ENCODE measurements at regions not wholly inside any gene's neighbourhood (a gene's known extent, or its start where the extent isn't known, plus 50 kb on each side); places are given as distances from the start of the nearest gene placed in this dataset.
A peak's percentile ranks its signal among the peaks of the same experiment; 100 is the strongest.

GRCh38 chr20:22861990-22862389 lies 173.1 kb upstream of the SSTR4 start:
- DNase-seq: no peak

GRCh38 chr20:22862671-22863230 lies 172.4 kb upstream of the SSTR4 start:
- DNase-seq: no peak

DNA sequence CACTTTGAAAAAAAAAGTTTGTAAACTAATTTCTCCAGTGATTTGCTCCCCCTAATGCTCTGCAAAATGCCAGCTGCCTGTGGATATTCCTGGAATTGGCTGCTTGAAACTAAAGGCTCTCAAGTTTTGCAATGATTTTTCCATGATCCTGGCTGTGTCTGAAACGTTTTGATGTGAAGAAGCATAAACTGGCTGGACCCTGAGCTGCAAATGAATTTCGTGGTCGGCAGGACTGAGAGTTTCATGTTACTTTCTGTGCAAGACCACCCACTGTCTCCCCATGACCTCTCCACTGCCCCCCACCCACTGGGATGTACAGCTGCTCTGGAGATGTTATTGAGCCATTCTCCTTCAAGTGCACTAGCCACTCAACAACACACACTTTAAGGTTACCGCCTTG lies 171.3 kb upstream of the SSTR4 start:
- DNase-seq: no peak

- no peak for DNase-seq
Observed at GRCh38 chr20:22866812-22867341, 168.2 kb upstream of the SSTR4 start.

GRCh38 chr20:22878166-22878565 lies 156.9 kb upstream of the SSTR4 start:
- DNase-seq: no peak

GRCh38 chr20:22880277-22880676 lies 154.8 kb upstream of the SSTR4 start:
- no peak for DNase-seq

DNA sequence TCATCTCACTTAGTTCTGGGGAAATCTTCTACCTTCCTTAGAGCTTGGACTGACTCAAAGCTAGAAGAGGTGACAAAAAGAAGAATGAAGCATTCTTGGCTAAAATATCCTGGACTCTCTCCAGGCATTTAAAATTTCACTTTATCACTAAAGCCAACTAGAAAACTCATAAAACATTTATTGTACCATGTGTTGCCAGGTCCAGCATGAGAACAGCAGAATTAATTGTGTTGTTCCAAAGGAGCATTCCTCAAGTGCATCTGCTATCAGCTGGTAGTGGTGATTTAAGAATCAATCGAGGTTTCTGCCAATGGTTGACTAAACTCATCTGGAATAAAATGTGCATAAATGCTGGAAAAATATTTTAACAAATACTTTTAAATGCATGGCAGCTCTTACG lies 147.3 kb upstream of the SSTR4 start:
- no peak for DNase-seq

- peak in 1 of 14 donors; percentile 79 for DNase-seq
Observed at GRCh38 chr20:22890594-22891300, 144.4 kb upstream of the SSTR4 start.

DNA sequence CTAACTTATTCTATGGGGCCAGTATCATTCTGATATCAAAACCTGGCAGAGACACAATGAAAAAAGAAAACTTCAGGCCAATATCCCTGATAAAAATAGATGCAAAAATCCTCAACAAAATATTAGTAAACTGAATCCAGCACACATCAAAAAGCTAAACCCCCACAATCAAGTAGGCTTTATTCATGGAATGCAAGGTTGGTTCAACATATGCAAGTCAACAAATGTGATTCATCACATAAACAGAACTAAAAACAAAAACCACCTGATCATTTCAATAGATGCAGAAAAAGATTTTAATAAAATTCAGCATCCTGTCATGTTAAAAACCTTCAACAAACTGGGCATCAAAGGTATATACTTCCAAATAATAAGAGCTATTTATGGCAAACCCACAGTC lies 133.9 kb upstream of the SSTR4 start:
- no peak for DNase-seq

DNA sequence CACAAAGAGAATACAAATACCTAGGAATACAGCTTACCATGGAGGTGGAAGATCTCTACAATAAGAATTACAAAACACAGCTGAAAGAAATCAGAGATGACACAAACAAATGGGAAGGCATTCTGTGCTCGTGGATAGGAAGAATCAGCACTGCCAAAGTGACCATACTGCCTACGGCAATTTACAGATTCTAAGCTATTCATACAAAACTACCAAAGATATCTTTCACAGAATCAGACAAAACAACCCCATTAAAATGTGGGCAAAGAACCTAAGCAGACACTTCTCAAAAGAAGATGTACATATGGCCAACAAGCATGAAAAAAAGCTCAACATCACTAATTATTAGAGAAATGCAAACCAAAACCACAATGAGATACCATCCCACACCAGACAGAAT lies 133.2 kb upstream of the SSTR4 start:
- DNase-seq: no peak

GRCh38 chr20:22904386-22904785 lies 130.7 kb upstream of the SSTR4 start:
- DNase-seq: no peak

DNA sequence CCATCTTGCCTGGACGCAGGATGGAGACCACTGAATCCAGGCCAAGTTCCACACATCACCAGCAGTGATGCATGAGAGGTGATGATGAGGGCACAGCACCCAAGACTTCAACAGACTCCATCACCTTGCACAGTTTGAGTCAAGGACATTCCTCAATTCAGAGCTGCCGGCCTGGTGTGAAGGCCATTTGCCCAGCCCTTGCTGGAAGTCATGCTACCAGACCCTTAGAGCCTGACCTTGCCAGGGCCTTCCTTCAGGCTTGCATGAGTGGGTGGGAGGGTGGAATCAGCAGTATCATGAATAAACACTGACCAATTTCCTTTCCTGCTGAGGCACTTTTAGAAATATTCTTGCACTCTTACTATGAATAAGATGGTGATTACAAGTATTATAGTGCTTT lies 130.2 kb upstream of the SSTR4 start:
- no peak for DNase-seq

DNA sequence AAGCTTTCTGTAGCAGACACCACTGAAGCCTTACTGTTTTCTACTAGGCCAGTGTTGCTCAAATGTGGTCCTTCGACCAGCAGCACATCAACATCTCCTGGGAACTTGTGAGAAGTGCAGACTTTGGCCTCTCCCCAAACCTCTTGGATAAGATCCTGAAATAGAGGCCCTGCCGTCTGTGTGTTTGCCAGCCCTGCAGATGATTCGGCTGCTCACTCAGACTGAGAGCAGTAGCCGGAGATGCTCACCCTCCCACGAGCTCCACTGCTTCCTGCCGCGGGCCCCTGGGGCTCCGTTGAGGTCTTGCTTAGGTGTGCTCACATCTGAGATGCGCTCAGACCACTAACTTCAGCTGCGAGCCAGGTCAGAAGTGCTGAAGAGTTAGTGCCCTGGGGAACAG lies 129.5 kb upstream of the SSTR4 start:
- peak in 2 of 14 donors; percentile 4 to 8 for DNase-seq

GRCh38 chr20:22908437-22908836 lies 126.7 kb upstream of the SSTR4 start:
- DNase-seq: no peak

DNA sequence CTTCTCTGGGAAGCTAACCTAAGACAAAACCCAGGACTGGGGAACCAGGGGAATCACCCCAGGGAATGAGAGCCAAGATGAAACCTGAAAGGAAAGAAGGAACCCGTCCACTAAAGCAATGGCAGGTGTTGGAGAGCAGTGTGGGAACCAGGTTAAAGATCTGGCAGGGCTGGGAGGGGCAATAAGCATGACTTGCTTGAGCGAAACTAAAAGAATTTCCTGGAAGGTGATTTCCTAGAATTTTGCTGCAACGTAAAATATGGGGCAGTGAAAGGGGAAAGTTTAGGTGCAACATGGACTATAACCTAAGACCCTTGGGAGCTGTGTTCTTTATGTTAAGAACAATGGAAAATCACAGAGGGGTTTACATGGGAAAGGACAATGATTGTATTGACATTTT lies 126.2 kb upstream of the SSTR4 start:
- no peak for DNase-seq

DNA sequence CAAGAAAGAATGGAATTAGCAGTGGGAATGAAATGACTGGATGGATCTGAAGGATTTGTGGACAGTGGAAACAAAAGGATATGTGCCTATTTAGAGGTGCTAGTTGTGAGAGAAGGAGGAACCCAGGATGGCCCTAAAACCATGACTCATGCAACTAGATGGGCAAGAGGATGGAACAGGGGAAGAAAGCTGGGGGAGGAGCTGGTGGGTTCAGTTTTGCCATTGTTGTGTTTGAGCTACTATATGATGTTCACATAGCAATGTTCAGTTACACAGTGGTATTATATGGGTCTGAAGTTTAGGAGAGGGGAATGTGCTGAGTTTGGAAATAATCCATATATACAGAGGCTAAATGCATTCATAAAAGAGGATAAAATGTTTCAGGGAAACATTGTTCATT lies 125.7 kb upstream of the SSTR4 start:
- no peak for DNase-seq

DNA sequence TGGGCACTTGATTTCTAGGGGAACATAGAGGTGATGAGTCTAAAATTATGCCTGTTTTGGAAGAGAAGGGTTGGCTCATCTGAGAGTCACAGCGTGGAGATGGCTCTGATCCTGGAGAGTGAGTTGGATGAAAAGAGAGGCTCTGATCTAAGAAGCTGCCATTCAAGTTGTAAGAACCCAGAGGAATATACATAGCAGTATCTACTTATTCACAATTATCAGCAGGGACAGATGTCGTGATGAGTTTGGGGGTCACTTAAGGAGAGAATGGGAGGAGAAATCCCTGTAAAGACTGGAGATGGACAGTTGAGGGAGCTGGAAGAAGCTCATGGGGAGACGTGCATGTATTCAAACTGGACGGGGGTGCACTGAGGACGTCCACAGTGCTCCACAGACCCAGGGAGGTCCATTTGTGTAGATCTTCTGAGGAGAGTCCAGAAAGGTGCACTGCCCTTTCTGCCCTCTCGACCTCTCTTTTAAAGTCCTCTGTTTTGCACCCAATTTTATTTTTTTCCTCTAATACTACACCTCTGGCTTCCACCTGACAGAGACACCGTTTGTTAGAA lies 124.7 kb upstream of the SSTR4 start:
- DNase-seq: no peak

DNA sequence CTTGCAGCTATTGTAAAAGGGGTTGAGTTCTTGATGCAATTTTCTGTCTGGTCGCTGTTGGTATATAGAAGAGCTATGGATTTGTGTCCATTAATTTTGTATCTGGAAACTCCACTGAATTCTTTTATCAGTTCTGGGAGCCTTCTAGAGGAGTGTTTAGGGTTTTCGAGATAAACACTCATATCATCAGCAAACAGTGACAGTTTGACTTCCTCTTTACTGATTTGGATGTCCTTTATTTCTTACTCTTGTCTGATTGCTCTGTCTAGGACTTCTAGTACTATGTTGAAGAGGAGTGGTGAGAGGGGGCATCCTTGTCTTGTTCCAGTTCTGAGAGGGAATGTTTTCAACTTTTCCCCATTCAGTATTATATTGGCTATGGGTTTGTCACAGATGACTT lies 120.8 kb upstream of the SSTR4 start:
- no peak for DNase-seq

GRCh38 chr20:22915512-22915911 lies 119.6 kb upstream of the SSTR4 start:
- DNase-seq: no peak

- DNase-seq: no peak
Observed at GRCh38 chr20:22916021-22916842, 118.9 kb upstream of the SSTR4 start.

DNA sequence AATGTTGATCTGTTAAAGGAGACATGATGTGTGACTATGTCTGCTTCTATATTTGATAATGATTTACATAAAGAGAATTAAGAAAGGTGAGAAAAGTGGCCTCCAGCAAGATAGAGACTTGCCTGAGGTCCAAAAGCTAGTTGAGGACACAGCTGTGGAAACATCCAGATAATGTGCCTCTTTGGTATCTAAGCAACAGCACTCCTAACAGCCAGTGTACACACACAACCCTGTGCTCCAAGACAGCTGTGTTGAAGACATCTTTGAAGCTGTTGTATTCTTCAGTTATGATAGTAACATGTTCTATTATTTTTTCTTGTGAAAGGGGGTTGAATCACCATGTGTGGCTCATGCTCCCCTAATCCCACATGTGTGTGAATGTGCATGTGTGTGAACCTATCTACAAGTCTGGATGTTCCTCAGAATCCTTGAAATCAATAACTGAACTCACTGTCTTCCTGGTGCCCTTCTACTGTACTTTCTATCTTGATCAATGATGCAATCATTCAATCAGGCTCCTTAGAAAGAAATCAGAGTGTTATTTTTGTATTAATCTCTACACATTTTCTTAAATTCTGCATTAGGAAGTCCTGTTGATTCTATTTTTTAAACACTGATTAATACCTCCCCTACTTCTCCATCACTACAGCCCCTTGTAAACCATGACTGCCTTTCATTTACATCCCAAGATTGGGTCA lies 116.7 kb upstream of the SSTR4 start:
- DNase-seq: no peak

GRCh38 chr20:22920898-22921297 lies 114.2 kb upstream of the SSTR4 start:
- no peak for DNase-seq

Measured in C1 segment of cervical spinal cord (tissue), 14 donors.